Calu3 (cell line): ENCODE measurements at regions not wholly inside any gene's neighbourhood (a gene's known extent, or its start where the extent isn't known, plus 50 kb on each side); places are given as distances from the start of the nearest gene placed in this dataset.

ENCODE experiments used
- BruUV-seq: library from RNA; stranded (reverse); fragments of 400-500 nt; replicated peaks from 2 replicates; lab custom pipeline; 2021; lab: Mats Ljungman, UMichigan
- CTCF ChIA-PET: fragments of 300-600 bp; sonication (Branson Sonifier 250); formaldehyde crosslinking; loops from one replicate; lab custom pipeline; 2022; ENCODE audit warnings: antibody characterized with exemption; lab: Charles Lee
- DNase-seq: peaks from one replicate; pipeline ENCODE4 v3.0.0; 2022
- H3K27ac Mint-ChIP-seq: one replicate; pipeline ENCODE4 v1.8.0; 2022; ENCODE audit warnings: mixed read lengths; ENCODE audit not compliant: unreplicated experiment
- H3K27me3 Mint-ChIP-seq: one replicate; pipeline ENCODE4 v1.8.0; 2022; ENCODE audit warnings: mixed read lengths; ENCODE audit not compliant: unreplicated experiment
- H3K36me3 Mint-ChIP-seq: one replicate; pipeline ENCODE4 v1.8.0; 2022; ENCODE audit warnings: mild to moderate bottlenecking, moderate library complexity, mixed read lengths; ENCODE audit not compliant: insufficient read depth, unreplicated experiment
- H3K4me1 Mint-ChIP-seq: one replicate; pipeline ENCODE4 v1.8.0; 2022; ENCODE audit warnings: mild to moderate bottlenecking, low read depth, mixed read lengths; ENCODE audit not compliant: unreplicated experiment
- H3K4me3 Mint-ChIP-seq: one replicate; pipeline ENCODE4 v1.8.0; 2022; ENCODE audit warnings: mild to moderate bottlenecking, low read depth, moderate library complexity, mixed read lengths; ENCODE audit not compliant: unreplicated experiment
- H3K9me3 Mint-ChIP-seq: one replicate; pipeline ENCODE4 v1.8.0; 2022; ENCODE audit warnings: low read depth, mixed read lengths; ENCODE audit not compliant: unreplicated experiment
- CTCF ChIP-seq: fragments of 200-600 bp; IDR thresholded peaks from one replicate; pipeline ENCODE4 v1.8.0; 2022; ENCODE audit warnings: antibody characterized with exemption; ENCODE audit not compliant: unreplicated experiment
- intact Hi-C: fragments of 100-400 bp; cut with micrococcal nuclease; formaldehyde crosslinking; loops from one replicate; pipeline ENCODE4 v1.10.0; 2022; ENCODE audit not compliant: unreplicated experiment

- Mint-ChIP-seq H3K36me3 (no peaks in the 10 kb centered on the region), H3K27me3 (peaks cover 24% of the 10 kb centered on the region), H3K27ac (no peak overlapping the region), H3K4me3 (no peak overlapping the region), H3K9me3 (no peaks in the 10 kb centered on the region), H3K4me1 (no peaks in the 10 kb centered on the region)
- CTCF ChIA-PET = no interaction called here
- TF ChIP-seq CTCF = no peak
- intact Hi-C loops = no loop called here
- BruUV-seq = no TSS peak
- no peak for DNase-seq
These were observed 384.8 kb downstream of the TMEM135 start for GRCh38 chr11:87422566-87422965.

GRCh38 chr11:87421422-87421821 is 383.7 kb downstream of the TMEM135 start:
- CTCF ChIA-PET = interaction anchor here (0.6 to 1.5 kb wide), 4 partner anchors 230 to 483 kb away, joined by 3 to 5 read pairs (median 4); no protein-coding TSS in a partner anchor
- H3K4me1 Mint-ChIP-seq = no peaks in the 10 kb centered on the region
- intact Hi-C loops = loop anchor here (1.0 kb wide), 2 partner anchors 68 to 482 kb away; no protein-coding TSS in a partner anchor
- DNase-seq = peak; percentile 53
- peaks cover 23% of the 10 kb centered on the region for H3K27me3 Mint-ChIP-seq
- H3K36me3 Mint-ChIP-seq = no peaks in the 10 kb centered on the region
- no peak overlapping the region for H3K27ac Mint-ChIP-seq
- no peak overlapping the region for H3K4me3 Mint-ChIP-seq
- peak; percentile 52 for TF ChIP-seq CTCF
- no TSS peak for BruUV-seq
- no peaks in the 10 kb centered on the region for H3K9me3 Mint-ChIP-seq

DNA sequence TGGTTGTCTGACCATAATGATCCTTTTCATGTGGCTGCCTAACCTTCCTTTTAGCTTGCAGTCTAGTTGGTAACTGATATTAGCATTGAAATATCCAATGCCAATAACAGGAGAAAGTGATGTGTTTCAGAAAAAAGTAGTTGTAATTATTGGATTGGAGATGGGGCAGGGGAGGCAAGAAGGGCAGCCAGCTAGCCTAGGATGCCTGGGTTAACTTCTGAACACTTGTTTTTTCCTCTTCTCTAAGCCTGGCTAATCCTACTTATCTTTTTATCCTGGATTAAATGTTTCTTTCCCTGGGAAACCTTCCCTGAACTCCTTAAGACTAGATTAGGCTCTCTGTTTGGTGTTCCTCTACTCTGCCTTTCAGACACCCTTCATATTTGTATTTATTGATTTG is 380.2 kb downstream of the TMEM135 start:
- intact Hi-C loops = no loop called here
- Mint-ChIP-seq H3K36me3 (no peaks in the 10 kb centered on the region), H3K4me3 (no peak overlapping the region), H3K27ac (no peak overlapping the region), H3K9me3 (no peaks in the 10 kb centered on the region), H3K27me3 (peaks cover 3% of the 10 kb centered on the region), H3K4me1 (no peaks in the 10 kb centered on the region)
- no peak for TF ChIP-seq CTCF
- CTCF ChIA-PET = no interaction called here
- DNase-seq = no peak
- BruUV-seq = no TSS peak

GRCh38 chr11:87405843-87406242 is 368.1 kb downstream of the TMEM135 start:
- Mint-ChIP-seq H3K27me3 (peaks cover 13% of the 10 kb centered on the region), H3K4me3 (no peak overlapping the region), H3K4me1 (no peaks in the 10 kb centered on the region), H3K36me3 (no peaks in the 10 kb centered on the region), H3K9me3 (no peaks in the 10 kb centered on the region), H3K27ac (no peak overlapping the region)
- BruUV-seq = no TSS peak
- DNase-seq = no peak
- no peak for TF ChIP-seq CTCF
- intact Hi-C loops = no loop called here
- CTCF ChIA-PET = no interaction called here
